K562 (cell line): ENCODE measurements at regions not wholly inside any gene's neighbourhood (a gene's known extent, or its start where the extent isn't known, plus 50 kb on each side); places are given as distances from the start of the nearest gene placed in this dataset.

Experiments
- ATAC-seq: fragments of 200-7000 bp; cut with Tn5 transposase; 3 replicates; pipeline ENCODE4 v1.9.1; 2020; ENCODE audit warnings: moderate library complexity
- BruUV-seq: library from RNA; stranded (reverse); fragments of 400-500 nt; replicated peaks from 2 replicates; lab custom pipeline; 2021; lab: Mats Ljungman, UMichigan
- CTCF ChIA-PET: fragments of 300-600 bp; formaldehyde crosslinking; extraction: SDS; loops from one replicate; lab custom pipeline; 2021; ENCODE audit warnings: low intra/inter-chr PET ratio; lab: Yijun Ruan, JAX
- POLR2A ChIA-PET: fragments of 300-600, 350-650 bp; sonication (Branson Sonifier 250); formaldehyde crosslinking; extraction: SDS; loops from one replicate; lab custom pipeline; 2021; ENCODE audit warnings: antibody characterized with exemption, inconsistent platforms; lab: Yijun Ruan, JAX
- DNase-seq, 4 experiments: peaks; one replicate each; pipeline versions ENCODE4 v3.0.0 to v3.0.0-alpha.2; 2011 to 2018; ENCODE audit warnings: low spot score in 3 of 4, mixed read lengths in 3 of 4; ENCODE audit errors: extremely low read depth in 1 of 4
- FAIRE-seq: peaks from 2 replicates; lab custom pipeline; 2011; peaks lifted over from hg19 to GRCh38; lab: Jason Lieb, UNC
- H2AFZ ChIP-seq: 2 replicates; pipeline ENCODE4 v1.6.0; 2011; ENCODE audit warnings: low read depth, low read length, control low read depth, inconsistent platforms
- H3K27ac ChIP-seq: fragments of 200-600 bp; 3 replicates; pipeline ENCODE4 v1.8.0; 2011; ENCODE audit warnings: low read depth, mild to moderate bottlenecking, control low read depth, inconsistent platforms, low read length, moderate library complexity, mixed read lengths; ENCODE audit errors: extremely low read depth
- H3K27me3 ChIP-seq, 2 experiments: fragments of 300-600 bp in 1 of 2; 2 replicates in 1 of 2; 3 replicates in 1 of 2; pipeline versions ENCODE4 v1.6.0 to v1.8.0; 2011; ENCODE audit warnings: inconsistent platforms in 2 of 2, low read length in 2 of 2, mild to moderate bottlenecking in 1 of 2, mixed read lengths in 1 of 2, moderate library complexity in 1 of 2; ENCODE audit not compliant: control insufficient read depth in 2 of 2, insufficient read depth in 2 of 2
- H3K36me3 ChIP-seq: fragments of 300-600 bp; 3 replicates; pipeline ENCODE4 v1.8.0; 2011; ENCODE audit warnings: mild to moderate bottlenecking, low read length, inconsistent platforms; ENCODE audit not compliant: control insufficient read depth, insufficient read depth
- H3K4me1 ChIP-seq, 2 experiments: fragments of 200-600 bp in 1 of 2; replicated peaks in 1 of 2; 2 replicates in 1 of 2; 3 replicates in 1 of 2; pipeline versions ENCODE4 v1.5.1 to v1.8.0; 2011; ENCODE audit warnings: inconsistent platforms in 2 of 2, low read length in 2 of 2, mild to moderate bottlenecking in 1 of 2, mixed read lengths in 1 of 2, moderate library complexity in 1 of 2; ENCODE audit not compliant: control insufficient read depth in 2 of 2, insufficient read depth in 2 of 2
- H3K4me2 ChIP-seq: 2 replicates; pipeline ENCODE4 v1.6.1; 2011; ENCODE audit warnings: low read length, control low read depth, inconsistent platforms, mixed read lengths; ENCODE audit not compliant: insufficient read depth
- H3K4me3 ChIP-seq: fragments of 200-600 bp; sonication (generic), shearing (Covaris generic); 2 replicates; pipeline ENCODE4 v1.5.1; 2016; ENCODE audit warnings: control low read depth, inconsistent platforms
- H3K79me2 ChIP-seq: fragments of 200-600 bp; 3 replicates; pipeline ENCODE4 v1.8.0; 2011; ENCODE audit warnings: low read length, inconsistent platforms; ENCODE audit not compliant: control insufficient read depth, insufficient read depth
- H3K9ac ChIP-seq, 2 experiments: 2 replicates each; pipeline versions ENCODE4 v1.6.0 to v1.6.1; 2011; ENCODE audit warnings: low read depth in 2 of 2, low read length in 2 of 2, control low read depth in 1 of 2, inconsistent platforms in 1 of 2, mild to moderate bottlenecking in 1 of 2, mixed read lengths in 1 of 2; ENCODE audit not compliant: insufficient read depth in 1 of 2
- H3K9me1 ChIP-seq: one replicate; pipeline ENCODE4 v1.6.0; 2011; ENCODE audit warnings: inconsistent platforms, mild to moderate bottlenecking, low read length, moderate library complexity; ENCODE audit not compliant: control insufficient read depth, insufficient read depth
- H3K9me3 ChIP-seq: replicated peaks from 2 replicates; pipeline ENCODE4 v1.5.1; 2011; ENCODE audit warnings: low read depth, low read length, inconsistent platforms; ENCODE audit not compliant: control insufficient read depth, insufficient read depth
- H4K20me1 ChIP-seq: replicated peaks from 2 replicates; pipeline ENCODE4 v1.6.1; 2011; ENCODE audit warnings: low read length, inconsistent platforms, mixed read lengths; ENCODE audit not compliant: control insufficient read depth, insufficient read depth
- CREB1 ChIP-seq, 2 experiments: sonication (generic) in 1 of 2; formaldehyde crosslinking in 1 of 2; IDR thresholded peaks; 2 replicates each; pipeline versions ENCODE4 v1.6.1 to v1.8.0; 2012 to 2022; ENCODE audit warnings: inconsistent platforms in 1 of 2, mild to moderate bottlenecking in 1 of 2, missing genetic modification reagents in 1 of 2, moderate library complexity in 1 of 2
- CXXC5 ChIP-seq: fragments of 250-450 bp; sonication (Bioruptor Pico); IDR thresholded peaks from 2 replicates; pipeline ENCODE4 v1.8.0; 2022; ENCODE audit warnings: inconsistent platforms, mild to moderate bottlenecking, moderate library complexity
- EZH2 ChIP-seq: IDR thresholded peaks from 2 replicates; pipeline ENCODE4 v1.6.1; 2012; ENCODE audit warnings: low read depth, mild to moderate bottlenecking, inconsistent platforms, low read length, borderline replicate concordance
- HNRNPH1 ChIP-seq: fragments of 200-400 bp; formaldehyde crosslinking; optimal IDR thresholded peaks from 2 replicates; pipeline ENCODE3; 2017; ENCODE audit warnings: low read depth, mild to moderate bottlenecking, low read length, moderate library complexity
- HNRNPUL1 ChIP-seq: fragments of 200-400 bp; formaldehyde crosslinking; IDR thresholded peaks from 2 replicates; pipeline ENCODE4 v1.6.1; 2017; ENCODE audit warnings: low read length
- KLF6 ChIP-seq: fragments of 250-450 bp; sonication (Bioruptor Pico); IDR thresholded peaks from 2 replicates; pipeline ENCODE4 v1.4.0; 2020; ENCODE audit warnings: mild to moderate bottlenecking, moderate library complexity, borderline replicate concordance
- MCM2 ChIP-seq: fragments of 450-650 bp; IDR thresholded peaks from 2 replicates; pipeline ENCODE4 v1.6.1; 2017; ENCODE audit warnings: low read depth, mild to moderate bottlenecking
- PHB ChIP-seq: fragments of 250-450 bp; sonication (Bioruptor Pico); IDR thresholded peaks from 2 replicates; pipeline ENCODE4 v1.5.0; 2021
- PTTG1 ChIP-seq: fragments of 450-650 bp; IDR thresholded peaks from 2 replicates; pipeline ENCODE4 v1.6.1; 2016; ENCODE audit warnings: low read depth, mild to moderate bottlenecking, missing genetic modification characterization, missing compliant biosample characterization
- RBM34 ChIP-seq: fragments of 200-400 bp; formaldehyde crosslinking; IDR thresholded peaks from 2 replicates; pipeline ENCODE4 v1.6.1; 2018; ENCODE audit warnings: low read length, borderline replicate concordance; ENCODE audit not compliant: insufficient read depth
- XRCC5 ChIP-seq: fragments of 200-400 bp; formaldehyde crosslinking; IDR thresholded peaks from 2 replicates; pipeline ENCODE4 v1.6.1; 2017; ENCODE audit warnings: low read depth, mild to moderate bottlenecking, low read length
- ZNF197 ChIP-seq: fragments of 200-800 bp; sonication (Bioruptor generic); IDR thresholded peaks from 2 replicates; pipeline ENCODE4 v1.6.1; 2016; ENCODE audit warnings: low read depth, missing genetic modification characterization, missing compliant biosample characterization
- ZNF316 ChIP-seq: fragments of 450-650 bp; IDR thresholded peaks from 2 replicates; pipeline ENCODE4 v1.6.1; 2016
- ZNF445 ChIP-seq: fragments of 250-450 bp; sonication (Bioruptor Pico); IDR thresholded peaks from 2 replicates; pipeline ENCODE4 v1.4.0; 2020; ENCODE audit warnings: low read depth, mild to moderate bottlenecking, moderate library complexity
- ZNF561 ChIP-seq: fragments of 450-650 bp; formaldehyde crosslinking; conservative IDR thresholded peaks from 2 replicates; pipeline ENCODE4 v1.4.0; 2020; ENCODE audit warnings: mild to moderate bottlenecking, moderate library complexity
- WGBS: fragments of 100-300 bp; shearing (Covaris generic); methylation state at CpG from one replicate; pipeline ENCODE4 v1.1.6; 2016; ENCODE audit warnings: low coverage, mixed read lengths; ENCODE audit not compliant: insufficient coverage; ENCODE audit errors: missing lambda C conversion rate; 5-methylcytosine and 5-hydroxymethylcytosine counted together
- in situ Hi-C: fragments of 300-500 bp; cut with MboI; formaldehyde crosslinking; loops from 4 replicates; pipeline ENCODE4 v1.15.0; 2018; ENCODE audit warnings: inconsistent platforms, mixed read lengths
- intact Hi-C: fragments of 100-400 bp; cut with micrococcal nuclease; formaldehyde crosslinking; loops from 2 replicates; pipeline ENCODE4 v1.14.2; 2022
- TF ChIP-seq, protein P1 (sequence below): fragments of 250-450 bp; sonication (Bioruptor Pico); IDR thresholded peaks from 2 replicates; pipeline ENCODE4 v1.5.0; 2022; ENCODE audit warnings: mild to moderate bottlenecking
- TF ChIP-seq, protein P2 (sequence below): IDR thresholded peaks from 2 replicates; pipeline ENCODE4 v1.6.1; 2011; ENCODE audit warnings: borderline replicate concordance, low read depth, mild to moderate bottlenecking, moderate library complexity, low read length; ENCODE audit not compliant: insufficient read depth, poor library complexity, severe bottlenecking
- TF ChIP-seq, protein P3 (sequence below): fragments of 250-450 bp; sonication (Bioruptor Pico); IDR thresholded peaks from 2 replicates; pipeline ENCODE4 v1.4.0; 2020; ENCODE audit warnings: mild to moderate bottlenecking

DNA sequence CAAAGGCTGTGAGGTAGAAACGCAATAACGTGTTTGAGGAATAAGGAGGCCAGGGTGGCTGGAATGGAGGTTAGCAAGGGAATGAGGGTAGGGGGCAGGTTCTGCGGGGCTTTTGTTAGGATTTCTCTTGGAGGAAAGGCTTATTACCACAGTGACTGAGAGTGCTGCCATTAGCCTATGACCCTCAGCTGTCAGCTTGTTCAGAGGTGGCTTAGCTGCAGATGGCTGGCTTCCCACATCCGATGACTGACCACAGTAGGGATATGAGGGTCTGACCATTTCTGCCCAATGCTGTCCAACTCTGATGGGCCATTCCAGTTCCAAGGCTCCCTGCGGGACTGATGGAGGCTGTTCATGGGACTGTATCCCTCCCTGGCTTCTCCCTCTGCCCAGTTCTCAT lies 181.8 kb downstream of the MIAT start:
- Histone ChIP-seq H3K79me2 (no peaks in the 10 kb centered on the region), H3K27me3 (no peaks in the 10 kb centered on the region; a peak in 2 of 5 replicates), H3K4me3 (no peak overlapping the region), H2AFZ (no peak overlapping the region), H3K9ac (no peak overlapping the region), H3K4me2 (no peak overlapping the region), H3K4me1 (no peaks in the 10 kb centered on the region; a peak in 1 of 5 replicates), H3K9me1 (no peaks in the 10 kb centered on the region), H3K27ac (no peak overlapping the region), H3K36me3 (no peaks in the 10 kb centered on the region), H3K9me3 (no peaks in the 10 kb centered on the region), H4K20me1 (no peaks in the 10 kb centered on the region)
- 0% methylated on average over 5 of the region's 5 CpGs for WGBS
- in situ Hi-C loops: no loop called here
- TF ChIP-seq EZH2: no peak
- no peak for TF ChIP-seq MCM2
- TF ChIP-seq ZNF445 (CRISPR knock-in tag): no peak
- TF ChIP-seq PTTG1 (tag): no peak
- no peak for TF ChIP-seq XRCC5
- no peak for TF ChIP-seq RBM34
- TF ChIP-seq HNRNPUL1: no peak
- TF ChIP-seq ZNF561 (CRISPR knock-in tag): no peak
- TF ChIP-seq, protein P1, sequence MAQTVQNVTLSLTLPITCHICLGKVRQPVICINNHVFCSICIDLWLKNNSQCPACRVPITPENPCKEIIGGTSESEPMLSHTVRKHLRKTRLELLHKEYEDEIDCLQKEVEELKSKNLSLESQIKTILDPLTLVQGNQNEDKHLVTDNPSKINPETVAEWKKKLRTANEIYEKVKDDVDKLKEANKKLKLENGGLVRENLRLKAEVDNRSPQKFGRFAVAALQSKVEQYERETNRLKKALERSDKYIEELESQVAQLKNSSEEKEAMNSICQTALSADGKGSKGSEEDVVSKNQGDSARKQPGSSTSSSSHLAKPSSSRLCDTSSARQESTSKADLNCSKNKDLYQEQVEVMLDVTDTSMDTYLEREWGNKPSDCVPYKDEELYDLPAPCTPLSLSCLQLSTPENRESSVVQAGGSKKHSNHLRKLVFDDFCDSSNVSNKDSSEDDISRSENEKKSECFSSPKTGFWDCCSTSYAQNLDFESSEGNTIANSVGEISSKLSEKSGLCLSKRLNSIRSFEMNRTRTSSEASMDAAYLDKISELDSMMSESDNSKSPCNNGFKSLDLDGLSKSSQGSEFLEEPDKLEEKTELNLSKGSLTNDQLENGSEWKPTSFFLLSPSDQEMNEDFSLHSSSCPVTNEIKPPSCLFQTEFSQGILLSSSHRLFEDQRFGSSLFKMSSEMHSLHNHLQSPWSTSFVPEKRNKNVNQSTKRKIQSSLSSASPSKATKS (CRISPR knock-in tag): no peak
- no peak for TF ChIP-seq KLF6
- TF ChIP-seq ZNF197: no peak
- no peak for TF ChIP-seq CREB1 (IDR thresholded peaks at IDR 0.05)
- TF ChIP-seq CREB1 (CRISPR knock-in tag; IDR thresholded peaks at IDR 0.05): no peak
- TF ChIP-seq, protein P2, sequence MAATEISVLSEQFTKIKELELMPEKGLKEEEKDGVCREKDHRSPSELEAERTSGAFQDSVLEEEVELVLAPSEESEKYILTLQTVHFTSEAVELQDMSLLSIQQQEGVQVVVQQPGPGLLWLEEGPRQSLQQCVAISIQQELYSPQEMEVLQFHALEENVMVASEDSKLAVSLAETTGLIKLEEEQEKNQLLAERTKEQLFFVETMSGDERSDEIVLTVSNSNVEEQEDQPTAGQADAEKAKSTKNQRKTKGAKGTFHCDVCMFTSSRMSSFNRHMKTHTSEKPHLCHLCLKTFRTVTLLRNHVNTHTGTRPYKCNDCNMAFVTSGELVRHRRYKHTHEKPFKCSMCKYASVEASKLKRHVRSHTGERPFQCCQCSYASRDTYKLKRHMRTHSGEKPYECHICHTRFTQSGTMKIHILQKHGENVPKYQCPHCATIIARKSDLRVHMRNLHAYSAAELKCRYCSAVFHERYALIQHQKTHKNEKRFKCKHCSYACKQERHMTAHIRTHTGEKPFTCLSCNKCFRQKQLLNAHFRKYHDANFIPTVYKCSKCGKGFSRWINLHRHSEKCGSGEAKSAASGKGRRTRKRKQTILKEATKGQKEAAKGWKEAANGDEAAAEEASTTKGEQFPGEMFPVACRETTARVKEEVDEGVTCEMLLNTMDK: no peak
- TF ChIP-seq HNRNPH1: no peak
- TF ChIP-seq CXXC5 (CRISPR knock-in tag): no peak
- TF ChIP-seq, protein P3, sequence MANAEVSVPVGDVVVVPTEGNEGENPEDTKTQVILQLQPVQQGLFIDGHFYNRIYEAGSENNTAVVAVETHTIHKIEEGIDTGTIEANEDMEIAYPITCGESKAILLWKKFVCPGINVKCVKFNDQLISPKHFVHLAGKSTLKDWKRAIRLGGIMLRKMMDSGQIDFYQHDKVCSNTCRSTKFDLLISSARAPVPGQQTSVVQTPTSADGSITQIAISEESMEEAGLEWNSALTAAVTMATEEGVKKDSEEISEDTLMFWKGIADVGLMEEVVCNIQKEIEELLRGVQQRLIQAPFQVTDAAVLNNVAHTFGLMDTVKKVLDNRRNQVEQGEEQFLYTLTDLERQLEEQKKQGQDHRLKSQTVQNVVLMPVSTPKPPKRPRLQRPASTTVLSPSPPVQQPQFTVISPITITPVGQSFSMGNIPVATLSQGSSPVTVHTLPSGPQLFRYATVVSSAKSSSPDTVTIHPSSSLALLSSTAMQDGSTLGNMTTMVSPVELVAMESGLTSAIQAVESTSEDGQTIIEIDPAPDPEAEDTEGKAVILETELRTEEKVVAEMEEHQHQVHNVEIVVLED (CRISPR knock-in tag): no peak
- TF ChIP-seq PHB (CRISPR knock-in tag): no peak
- TF ChIP-seq ZNF316: no peak
- FAIRE-seq (no peak), DNase-seq (no peak), ATAC-seq (no peak)
- ChIA-PET CTCF (no interaction called here), POLR2A (no interaction called here)
- BruUV-seq: no TSS peak
- intact Hi-C loops: no loop called here
